SK-N-SH treated with all-trans-retinoic acid at 6 μM for 48 hours (cell line): ENCODE measurements at regions not wholly inside any gene's neighbourhood (a gene's known extent, or its start where the extent isn't known, plus 50 kb on each side); places are given as distances from the start of the nearest gene placed in this dataset.

Experiments
- ARNTL ChIP-seq: fragments of 450-650 bp; formaldehyde crosslinking; IDR thresholded peaks from 2 replicates; pipeline ENCODE4 v1.5.0; 2020; ENCODE audit warnings: low read depth, mild to moderate bottlenecking, moderate library complexity, borderline replicate concordance
- ISL1 ChIP-seq: fragments of 250-450 bp; sonication (Bioruptor Pico); IDR thresholded peaks from 2 replicates; pipeline ENCODE4 v2.1.2; 2022; ENCODE audit warnings: mild to moderate bottlenecking, moderate library complexity
- ZC3H10 ChIP-seq: fragments of 250-450 bp; sonication (Bioruptor Pico); IDR thresholded peaks from 2 replicates; pipeline ENCODE4 v1.5.1; 2021; ENCODE audit warnings: mild to moderate bottlenecking, moderate library complexity
- ZFP3 ChIP-seq: fragments of 250-450 bp; sonication (Bioruptor Pico); IDR thresholded peaks from 2 replicates; pipeline ENCODE4 v1.5.0; 2020; ENCODE audit warnings: mild to moderate bottlenecking, moderate library complexity
- ZFP30 ChIP-seq: fragments of 450-650 bp; formaldehyde crosslinking; IDR thresholded peaks from 2 replicates; pipeline ENCODE4 v1.5.0; 2022; ENCODE audit warnings: mild to moderate bottlenecking, moderate library complexity
- ZNF8 ChIP-seq: fragments of 450-650 bp; formaldehyde crosslinking; IDR thresholded peaks from 2 replicates; pipeline ENCODE4 v1.5.0; 2020; ENCODE audit warnings: mild to moderate bottlenecking, moderate library complexity
- TF ChIP-seq, protein P1 (sequence below): fragments of 250-450 bp; sonication (Bioruptor Pico); IDR thresholded peaks from 2 replicates; pipeline ENCODE4 v1.8.0; 2020; ENCODE audit warnings: mild to moderate bottlenecking, moderate library complexity, borderline replicate concordance
- TF ChIP-seq, protein P2 (sequence below): fragments of 250-450 bp; sonication (Bioruptor Pico); IDR thresholded peaks from 2 replicates; pipeline ENCODE4 v1.5.0; 2020; ENCODE audit warnings: mild to moderate bottlenecking, moderate library complexity
- TF ChIP-seq, protein P3 (sequence below): fragments of 250-450 bp; sonication (Bioruptor Pico); IDR thresholded peaks from 2 replicates; pipeline ENCODE4 v1.5.1; 2020; ENCODE audit warnings: low read depth, mild to moderate bottlenecking, moderate library complexity

DNA sequence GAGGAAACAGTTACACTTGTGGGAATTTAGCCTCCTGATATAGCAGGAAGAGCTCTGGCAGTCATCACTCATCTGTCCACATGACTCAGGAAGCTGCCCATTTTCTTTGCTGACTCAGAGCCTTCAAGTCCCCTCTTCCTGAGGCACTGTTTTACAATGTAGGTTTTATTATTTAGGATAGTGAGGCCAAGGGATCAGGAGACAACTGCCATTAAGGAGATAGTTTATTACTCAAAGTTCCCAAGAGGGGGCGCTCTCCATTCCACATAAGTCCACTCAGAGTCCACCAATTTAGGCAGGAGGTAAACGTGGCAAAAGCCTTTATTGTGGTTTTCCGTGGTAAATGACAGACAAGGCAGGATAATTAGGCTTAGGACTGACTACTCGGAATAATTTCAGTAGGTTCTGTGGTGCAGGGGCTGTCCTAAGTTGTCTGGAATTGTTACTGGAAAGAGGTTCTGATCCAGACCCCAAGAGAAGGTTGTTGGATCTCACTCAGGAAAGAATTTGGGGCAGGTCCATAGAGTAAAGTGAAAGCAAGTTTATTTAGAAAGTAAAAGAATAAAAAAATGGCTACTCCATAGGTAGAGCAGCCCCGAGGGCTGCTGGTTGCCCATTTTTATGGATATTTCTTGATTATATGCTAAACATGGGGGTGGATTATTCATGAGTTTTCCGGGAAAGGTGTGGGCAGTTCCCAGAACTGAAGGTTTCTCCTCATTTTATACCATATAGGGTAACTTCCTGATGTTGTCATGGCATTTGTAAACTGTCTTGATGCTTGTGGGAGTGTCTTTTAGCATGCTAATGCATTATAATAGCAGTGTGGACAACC lies 96.0 kb upstream of the RAB40AL start:
- TF ChIP-seq ARNTL (CRISPR knock-in tag) (no peak), ZFP3 (no peak), ZC3H10 (CRISPR knock-in tag) (no peak), ZNF8 (CRISPR knock-in tag) (no peak), ZFP30 (CRISPR knock-in tag) (no peak), ISL1 (no peak)
- TF ChIP-seq, protein P1, sequence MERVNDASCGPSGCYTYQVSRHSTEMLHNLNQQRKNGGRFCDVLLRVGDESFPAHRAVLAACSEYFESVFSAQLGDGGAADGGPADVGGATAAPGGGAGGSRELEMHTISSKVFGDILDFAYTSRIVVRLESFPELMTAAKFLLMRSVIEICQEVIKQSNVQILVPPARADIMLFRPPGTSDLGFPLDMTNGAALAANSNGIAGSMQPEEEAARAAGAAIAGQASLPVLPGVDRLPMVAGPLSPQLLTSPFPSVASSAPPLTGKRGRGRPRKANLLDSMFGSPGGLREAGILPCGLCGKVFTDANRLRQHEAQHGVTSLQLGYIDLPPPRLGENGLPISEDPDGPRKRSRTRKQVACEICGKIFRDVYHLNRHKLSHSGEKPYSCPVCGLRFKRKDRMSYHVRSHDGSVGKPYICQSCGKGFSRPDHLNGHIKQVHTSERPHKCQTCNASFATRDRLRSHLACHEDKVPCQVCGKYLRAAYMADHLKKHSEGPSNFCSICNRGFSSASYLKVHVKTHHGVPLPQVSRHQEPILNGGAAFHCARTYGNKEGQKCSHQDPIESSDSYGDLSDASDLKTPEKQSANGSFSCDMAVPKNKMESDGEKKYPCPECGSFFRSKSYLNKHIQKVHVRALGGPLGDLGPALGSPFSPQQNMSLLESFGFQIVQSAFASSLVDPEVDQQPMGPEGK (CRISPR knock-in tag), result no peak
- TF ChIP-seq, protein P2, sequence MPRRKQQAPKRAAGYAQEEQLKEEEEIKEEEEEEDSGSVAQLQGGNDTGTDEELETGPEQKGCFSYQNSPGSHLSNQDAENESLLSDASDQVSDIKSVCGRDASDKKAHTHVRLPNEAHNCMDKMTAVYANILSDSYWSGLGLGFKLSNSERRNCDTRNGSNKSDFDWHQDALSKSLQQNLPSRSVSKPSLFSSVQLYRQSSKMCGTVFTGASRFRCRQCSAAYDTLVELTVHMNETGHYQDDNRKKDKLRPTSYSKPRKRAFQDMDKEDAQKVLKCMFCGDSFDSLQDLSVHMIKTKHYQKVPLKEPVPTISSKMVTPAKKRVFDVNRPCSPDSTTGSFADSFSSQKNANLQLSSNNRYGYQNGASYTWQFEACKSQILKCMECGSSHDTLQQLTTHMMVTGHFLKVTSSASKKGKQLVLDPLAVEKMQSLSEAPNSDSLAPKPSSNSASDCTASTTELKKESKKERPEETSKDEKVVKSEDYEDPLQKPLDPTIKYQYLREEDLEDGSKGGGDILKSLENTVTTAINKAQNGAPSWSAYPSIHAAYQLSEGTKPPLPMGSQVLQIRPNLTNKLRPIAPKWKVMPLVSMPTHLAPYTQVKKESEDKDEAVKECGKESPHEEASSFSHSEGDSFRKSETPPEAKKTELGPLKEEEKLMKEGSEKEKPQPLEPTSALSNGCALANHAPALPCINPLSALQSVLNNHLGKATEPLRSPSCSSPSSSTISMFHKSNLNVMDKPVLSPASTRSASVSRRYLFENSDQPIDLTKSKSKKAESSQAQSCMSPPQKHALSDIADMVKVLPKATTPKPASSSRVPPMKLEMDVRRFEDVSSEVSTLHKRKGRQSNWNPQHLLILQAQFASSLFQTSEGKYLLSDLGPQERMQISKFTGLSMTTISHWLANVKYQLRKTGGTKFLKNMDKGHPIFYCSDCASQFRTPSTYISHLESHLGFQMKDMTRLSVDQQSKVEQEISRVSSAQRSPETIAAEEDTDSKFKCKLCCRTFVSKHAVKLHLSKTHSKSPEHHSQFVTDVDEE (CRISPR knock-in tag), result no peak
- TF ChIP-seq, protein P3, sequence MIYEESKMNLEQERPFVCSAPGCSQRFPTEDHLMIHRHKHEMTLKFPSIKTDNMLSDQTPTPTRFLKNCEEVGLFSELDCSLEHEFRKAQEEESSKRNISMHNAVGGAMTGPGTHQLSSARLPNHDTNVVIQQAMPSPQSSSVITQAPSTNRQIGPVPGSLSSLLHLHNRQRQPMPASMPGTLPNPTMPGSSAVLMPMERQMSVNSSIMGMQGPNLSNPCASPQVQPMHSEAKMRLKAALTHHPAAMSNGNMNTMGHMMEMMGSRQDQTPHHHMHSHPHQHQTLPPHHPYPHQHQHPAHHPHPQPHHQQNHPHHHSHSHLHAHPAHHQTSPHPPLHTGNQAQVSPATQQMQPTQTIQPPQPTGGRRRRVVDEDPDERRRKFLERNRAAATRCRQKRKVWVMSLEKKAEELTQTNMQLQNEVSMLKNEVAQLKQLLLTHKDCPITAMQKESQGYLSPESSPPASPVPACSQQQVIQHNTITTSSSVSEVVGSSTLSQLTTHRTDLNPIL (CRISPR knock-in tag), result no peak
